Caki2 (cell line): ENCODE measurements at regions not wholly inside any gene's neighbourhood (a gene's known extent, or its start where the extent isn't known, plus 50 kb on each side); places are given as distances from the start of the nearest gene placed in this dataset.

Experiments used
- DNase-seq: peaks from one replicate; pipeline ENCODE4 v3.0.0-alpha.2; 2015; ENCODE audit warnings: low read depth
- in situ Hi-C: cut with HindIII; loops from 2 replicates; pipeline ENCODE4 v1.10.0; 2016; ENCODE audit warnings: low sequenced_read_pairs, low pct_unique_long_range_greater_than_20kb, mixed read lengths

DNA sequence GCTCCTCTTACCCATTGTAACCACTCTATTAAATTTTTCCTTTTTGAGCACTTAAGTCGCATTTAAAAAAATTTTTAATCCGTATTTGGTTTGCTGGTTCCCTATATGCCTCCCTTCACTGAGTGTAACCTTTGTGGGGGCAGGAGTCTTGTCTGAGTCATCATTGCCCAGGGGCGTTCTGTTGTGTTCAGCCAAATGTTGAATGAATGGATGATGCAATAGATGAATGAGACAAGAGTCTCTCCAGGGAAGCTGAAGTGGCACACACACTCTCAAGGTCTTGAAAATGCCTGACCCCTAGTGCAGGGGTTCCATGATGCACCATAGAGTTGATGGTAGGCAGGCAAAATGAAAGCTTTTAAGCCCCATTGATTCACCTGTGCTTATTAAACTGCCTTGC, 123.0 kb upstream of the RBFOX1 start:
- in situ Hi-C loops, result no loop called here
- peak; percentile 33 for DNase-seq

DNA sequence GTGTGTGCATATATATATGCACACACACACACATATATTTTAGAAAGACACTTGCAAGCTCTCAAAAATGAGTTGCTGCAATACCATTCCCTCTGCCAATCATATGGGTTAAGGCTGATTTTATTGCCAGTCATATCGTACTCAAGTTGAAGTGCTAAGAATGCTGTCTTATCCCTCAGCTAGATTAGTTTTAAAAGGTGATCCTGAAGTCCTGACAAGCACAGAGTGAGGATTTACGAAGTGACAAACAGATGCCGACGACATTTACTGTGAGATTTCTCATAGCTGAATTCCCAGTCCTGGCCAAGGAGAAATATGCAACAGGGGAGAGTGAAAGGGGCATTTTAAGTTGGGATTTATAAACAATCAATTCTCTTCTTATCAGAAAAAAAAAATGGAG, 126.2 kb upstream of the RBFOX1 start:
- in situ Hi-C loops, result no loop called here
- no peak for DNase-seq

DNA sequence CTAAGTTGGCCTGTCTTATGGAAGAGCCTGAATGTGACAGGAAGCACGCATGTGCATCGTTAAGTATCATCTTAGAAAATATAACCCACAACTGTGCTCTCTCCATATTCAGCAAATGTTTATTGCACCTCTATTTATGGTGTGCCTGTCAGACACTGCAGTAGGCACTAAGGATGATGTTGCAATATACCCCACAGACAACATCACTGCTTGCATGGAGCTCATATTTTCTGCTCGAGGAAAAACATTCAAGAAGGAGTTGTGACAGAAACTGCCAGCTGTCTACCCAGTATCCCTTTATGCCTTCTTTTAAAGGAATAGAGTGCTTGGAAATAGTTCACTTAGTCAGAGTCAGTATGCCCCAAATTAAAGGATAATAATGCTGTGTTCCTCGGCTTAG, 132.3 kb upstream of the RBFOX1 start:
- in situ Hi-C loops, result no loop called here
- DNase-seq, result no peak

DNA sequence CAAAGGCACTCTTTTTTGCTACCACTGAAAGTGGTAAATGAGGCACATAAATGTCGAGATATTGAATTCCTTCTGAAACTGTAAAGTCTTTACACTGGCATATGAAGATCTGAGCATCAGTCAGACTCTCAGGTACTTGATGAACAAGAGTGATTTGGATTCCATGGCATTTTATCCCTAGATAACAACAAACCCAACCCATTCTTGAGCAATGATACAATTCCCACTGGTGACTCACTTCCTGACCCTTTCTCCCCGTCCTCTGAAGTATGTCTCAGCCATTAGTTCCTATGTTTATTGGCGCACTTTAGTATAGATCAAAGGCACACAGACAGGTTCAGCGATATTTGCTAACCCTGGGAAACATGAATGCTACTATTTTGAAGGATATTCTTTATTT, 147.0 kb upstream of the RBFOX1 start:
- peak; percentile 45 for DNase-seq
- in situ Hi-C loops, result no loop called here

DNA sequence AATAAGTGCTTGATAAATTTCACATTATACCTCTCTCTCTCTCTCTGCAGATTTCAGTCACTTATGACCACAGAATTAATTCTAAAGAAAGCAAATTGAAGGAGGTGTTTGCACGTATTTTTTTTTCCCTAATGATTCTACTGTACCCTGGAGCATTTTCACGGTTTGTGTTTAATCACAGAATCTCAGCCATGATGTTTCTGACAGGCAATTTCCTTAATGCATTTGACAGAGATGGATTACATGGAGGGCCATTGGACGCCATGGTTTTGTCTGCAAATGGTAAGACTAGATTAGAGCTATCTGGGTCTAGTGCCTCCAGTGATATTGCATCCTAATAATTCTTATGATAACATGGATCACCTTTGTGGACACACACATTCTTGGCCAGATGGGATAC, 147.5 kb upstream of the RBFOX1 start:
- in situ Hi-C loops, result no loop called here
- DNase-seq, result no peak

DNA sequence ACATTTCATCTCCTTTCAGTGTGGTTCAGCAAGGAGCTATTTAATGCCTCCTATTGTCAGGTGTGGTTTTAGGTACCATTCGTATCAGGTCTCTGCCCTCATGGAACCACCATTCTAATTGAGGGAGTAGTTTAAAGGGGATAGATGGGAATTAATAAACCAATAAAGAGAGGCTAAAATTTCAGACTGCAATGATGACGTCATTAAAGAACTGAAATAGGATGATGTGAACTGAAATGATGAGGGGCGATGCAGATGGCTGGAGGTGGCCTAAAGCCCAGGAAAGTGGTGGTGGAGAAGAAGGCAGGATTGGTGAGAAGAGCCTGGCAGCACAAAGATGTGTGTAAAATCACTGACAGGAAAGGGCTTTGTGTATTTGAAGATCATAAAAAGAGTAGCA, 148.9 kb upstream of the RBFOX1 start:
- DNase-seq, result no peak
- in situ Hi-C loops, result no loop called here

DNA sequence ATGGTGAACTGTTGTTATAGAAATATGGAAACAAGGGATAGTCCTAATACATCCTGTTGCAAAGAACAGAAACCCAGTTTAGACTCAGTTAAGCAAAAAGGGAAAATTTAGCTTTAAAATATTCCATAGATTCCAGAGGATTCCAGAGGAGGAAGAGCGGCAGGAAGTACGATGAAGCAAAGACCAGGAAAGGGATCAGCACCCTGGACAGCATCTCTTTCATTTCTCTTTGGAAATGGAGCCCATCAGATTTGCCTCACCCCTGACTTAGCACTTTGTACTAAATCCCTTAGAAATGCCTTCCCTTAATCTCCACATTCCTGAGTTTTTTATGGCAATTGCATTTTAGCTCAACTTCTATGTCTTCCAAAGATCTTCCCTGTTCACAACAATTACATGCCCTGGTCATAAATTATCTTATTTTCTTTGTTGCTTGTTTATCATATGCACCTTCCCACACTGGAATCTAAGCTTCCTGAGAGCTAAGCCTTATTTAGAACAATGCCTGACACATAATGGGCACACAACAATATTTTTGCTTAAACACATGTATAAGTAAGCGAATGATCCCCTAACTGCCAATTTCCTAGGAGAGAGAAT, 150.0 kb upstream of the RBFOX1 start:
- DNase-seq, result peak; percentile 35
- in situ Hi-C loops, result no loop called here

DNA sequence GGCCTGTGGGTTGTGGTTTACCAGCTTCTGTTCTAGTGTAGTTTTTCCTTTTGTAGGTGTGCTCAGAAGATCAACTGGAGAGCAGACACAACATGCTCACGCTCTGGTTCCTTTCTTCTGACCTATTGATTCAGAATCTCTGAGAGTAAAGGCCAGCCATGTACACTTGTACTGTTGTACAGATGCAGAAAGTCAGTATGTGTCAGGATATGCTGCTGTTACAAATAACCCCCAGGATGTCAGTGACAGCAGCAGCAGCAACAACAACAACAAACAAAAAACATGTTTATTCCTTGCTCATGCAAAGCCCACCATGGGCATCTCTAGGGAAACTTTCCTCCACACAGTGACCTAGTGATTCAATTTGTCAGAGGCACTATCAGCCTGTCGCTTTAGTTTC, 154.8 kb upstream of the RBFOX1 start:
- no peak for DNase-seq
- in situ Hi-C loops, result no loop called here

DNA sequence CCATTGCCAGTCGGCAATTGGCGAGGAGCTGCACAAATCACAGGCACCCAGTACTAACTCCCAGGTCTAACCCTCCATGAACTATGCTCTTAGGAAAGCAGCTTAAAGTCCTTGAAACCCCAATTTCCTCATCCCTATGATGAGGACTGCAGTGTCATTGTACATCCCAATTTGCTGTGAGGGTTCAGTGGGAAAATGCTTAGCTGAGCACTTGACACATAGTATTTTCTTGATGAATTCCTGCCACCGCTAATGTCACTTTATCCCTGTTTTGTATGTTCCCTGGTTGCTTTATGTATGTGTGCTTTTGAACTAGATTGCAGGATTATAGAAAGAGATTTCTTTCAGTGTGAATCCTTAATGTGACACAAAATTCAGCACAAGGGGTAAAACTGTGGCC, 161.5 kb upstream of the RBFOX1 start:
- DNase-seq, result no peak
- in situ Hi-C loops, result no loop called here

DNA sequence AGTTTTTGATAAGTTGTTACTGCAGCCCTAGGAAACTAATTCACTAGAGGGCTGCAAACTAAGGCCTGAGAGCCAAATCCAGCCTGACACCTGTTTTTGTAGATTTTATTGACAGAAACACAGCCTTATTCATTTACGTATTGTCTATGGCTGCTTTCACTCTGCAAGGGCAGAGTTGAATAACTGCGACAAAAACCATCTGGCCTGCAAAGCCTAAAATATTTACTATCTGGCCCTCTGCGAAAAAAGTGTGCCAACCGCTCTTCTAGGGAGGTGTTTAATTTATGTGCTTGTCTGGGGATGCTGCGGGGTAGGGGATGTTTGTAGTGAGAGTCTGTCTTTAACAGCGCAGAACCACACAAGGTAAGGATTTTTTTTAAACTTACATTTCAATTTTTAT, 165.0 kb upstream of the RBFOX1 start:
- DNase-seq, result no peak
- in situ Hi-C loops, result no loop called here

DNA sequence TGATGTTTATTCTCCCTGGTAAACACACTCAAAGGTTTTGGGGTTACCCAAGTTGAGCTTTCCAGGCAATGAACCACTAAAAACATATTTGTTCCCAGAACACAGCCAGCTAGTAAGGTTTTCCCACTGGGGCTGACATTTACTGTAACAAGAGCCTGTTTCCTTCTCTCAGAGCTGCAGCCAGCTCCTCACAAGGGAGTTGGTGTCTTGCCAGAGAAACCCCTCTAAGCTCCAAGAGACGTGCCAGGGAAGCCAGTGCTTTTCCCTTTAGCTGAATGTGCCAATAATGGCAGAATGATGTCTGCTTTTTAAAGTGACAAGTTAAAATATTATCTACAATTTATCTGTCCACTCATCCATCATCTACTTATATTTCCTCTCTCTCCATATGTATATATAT, 170.8 kb upstream of the RBFOX1 start:
- in situ Hi-C loops, result no loop called here
- no peak for DNase-seq

DNA sequence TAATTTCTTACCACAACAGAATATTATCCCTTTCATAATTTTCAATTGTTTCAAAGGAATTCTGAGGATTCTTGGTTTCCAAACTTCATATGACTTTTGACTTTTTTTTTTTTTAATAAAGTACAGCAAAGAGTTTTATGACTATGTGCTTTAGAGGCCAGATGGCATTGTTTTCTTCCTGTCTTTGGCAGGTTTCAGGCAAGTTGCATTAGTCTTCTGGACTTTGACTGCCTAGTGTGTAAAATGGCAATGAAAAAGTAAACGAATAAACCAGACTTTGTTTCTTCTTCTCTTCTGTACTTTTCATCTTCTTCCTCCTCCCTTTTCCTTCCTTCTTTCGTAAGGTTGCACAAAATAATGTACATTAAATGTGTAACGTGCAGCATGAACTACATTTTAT, 172.6 kb upstream of the RBFOX1 start:
- DNase-seq, result no peak
- in situ Hi-C loops, result no loop called here

DNA sequence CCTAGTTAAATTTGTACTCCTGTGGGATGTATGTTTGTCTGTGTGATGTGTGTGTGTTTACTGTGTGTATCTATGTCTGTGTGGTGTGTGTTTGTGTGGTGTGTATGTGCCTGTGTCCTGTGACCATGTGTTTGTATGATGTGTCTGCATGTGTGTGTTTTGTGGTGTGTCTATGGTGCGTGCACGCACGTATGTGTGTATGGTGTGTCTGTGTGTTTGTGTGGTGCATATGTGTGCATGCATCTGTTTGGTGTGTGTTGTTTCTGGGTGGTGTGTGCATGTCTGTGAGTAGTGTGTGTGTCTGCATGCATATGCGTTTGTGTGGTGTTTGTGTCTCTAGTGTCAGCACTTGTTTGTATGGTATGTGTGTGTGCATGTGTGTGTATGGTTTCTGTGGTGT, 174.2 kb upstream of the RBFOX1 start:
- no peak for DNase-seq
- in situ Hi-C loops, result no loop called here

DNA sequence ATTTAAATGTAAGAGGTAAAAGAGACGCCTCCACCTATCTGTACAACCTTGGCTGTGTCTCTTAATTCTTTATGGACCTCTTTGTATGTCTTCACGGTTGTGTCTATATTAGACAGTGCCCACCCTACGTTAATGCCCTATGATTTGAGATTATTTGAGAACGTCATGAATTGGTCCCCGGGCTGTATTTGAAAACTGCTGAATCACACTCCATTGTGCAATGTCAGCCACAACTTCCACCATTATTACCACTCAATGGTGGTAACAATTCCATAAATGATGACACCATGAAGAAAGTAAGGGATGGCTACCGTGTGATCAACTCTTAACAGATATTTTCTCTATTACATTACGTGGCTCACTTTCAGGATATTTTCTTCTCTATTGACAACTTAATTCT, 182.4 kb upstream of the RBFOX1 start:
- no peak for DNase-seq
- in situ Hi-C loops, result no loop called here

DNA sequence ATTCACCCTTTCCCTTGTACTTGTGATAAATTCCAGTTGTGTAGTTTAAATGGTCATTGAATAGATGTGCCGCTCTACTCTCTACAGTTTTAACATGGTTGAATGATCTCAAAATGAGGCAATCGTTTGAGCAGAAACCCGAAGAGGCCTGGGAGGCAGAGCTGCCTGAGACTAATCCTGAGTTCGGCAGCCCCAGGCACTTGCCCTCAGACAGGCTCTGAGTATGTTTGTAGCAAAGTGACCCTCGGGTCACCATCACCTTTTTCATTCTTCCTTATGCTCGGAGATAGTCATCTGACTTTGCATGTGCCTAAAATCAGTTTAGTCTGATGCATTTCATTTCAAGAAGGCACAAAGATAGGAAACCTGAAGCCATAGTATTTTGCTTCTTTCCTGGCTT, 184.0 kb upstream of the RBFOX1 start:
- no peak for DNase-seq
- in situ Hi-C loops, result no loop called here

DNA sequence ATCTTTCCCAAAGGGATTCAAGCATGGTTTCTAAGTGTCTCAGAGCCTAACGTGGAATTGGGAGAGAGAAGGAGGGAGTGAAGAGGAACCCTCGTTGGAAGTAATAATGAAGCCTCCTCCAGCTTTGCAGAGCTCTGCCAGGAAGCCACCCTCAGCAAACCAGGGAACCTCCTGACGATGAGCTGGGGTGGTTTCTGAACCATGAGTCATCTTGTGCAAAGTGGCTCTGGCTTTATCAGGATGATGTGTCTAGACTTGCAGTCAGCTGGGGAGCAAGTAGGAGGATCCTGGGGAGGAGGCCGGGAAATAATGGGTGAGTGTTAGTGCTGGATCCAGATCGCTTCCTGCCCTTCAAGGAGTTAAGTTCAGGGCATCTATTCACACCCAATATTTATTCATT, 191.7 kb upstream of the RBFOX1 start:
- in situ Hi-C loops, result no loop called here
- peak; percentile 70 for DNase-seq

DNA sequence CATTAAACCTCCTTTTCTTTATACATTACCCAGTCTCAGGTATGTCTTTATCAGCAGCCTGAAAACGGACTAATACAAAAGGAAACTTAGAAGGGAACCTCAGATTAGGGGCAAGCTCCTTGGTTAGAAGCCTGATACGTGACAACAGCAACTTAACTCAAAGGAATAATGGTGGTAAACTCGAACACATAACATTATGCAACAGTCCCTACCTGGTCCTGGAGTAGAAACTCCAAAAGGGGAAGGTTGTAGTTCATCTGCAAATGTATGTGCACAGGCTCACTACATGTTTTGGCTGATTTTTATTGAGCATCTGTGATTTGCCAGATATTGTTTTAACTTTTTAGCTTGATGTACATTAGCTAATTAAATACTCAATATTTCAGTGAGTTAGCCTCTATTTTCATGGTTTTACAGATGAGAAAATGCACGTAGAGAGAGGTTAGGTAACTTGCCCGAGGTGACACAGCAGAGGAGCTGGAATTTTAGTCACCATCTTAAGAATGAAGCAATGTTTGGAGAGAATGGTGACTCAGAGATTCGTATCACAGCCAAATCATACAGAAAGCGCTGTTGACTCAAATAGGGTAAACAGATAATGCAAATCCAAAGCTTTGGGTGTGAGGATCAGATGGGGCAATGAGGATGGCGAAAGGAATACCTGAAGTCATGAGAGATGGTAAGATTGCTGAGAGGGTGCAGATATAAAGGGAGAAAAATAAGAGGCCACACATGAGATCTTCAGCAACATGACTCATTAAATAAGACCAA, 194.9 kb upstream of the RBFOX1 start:
- in situ Hi-C loops, result no loop called here
- DNase-seq, result peak; percentile 83

DNA sequence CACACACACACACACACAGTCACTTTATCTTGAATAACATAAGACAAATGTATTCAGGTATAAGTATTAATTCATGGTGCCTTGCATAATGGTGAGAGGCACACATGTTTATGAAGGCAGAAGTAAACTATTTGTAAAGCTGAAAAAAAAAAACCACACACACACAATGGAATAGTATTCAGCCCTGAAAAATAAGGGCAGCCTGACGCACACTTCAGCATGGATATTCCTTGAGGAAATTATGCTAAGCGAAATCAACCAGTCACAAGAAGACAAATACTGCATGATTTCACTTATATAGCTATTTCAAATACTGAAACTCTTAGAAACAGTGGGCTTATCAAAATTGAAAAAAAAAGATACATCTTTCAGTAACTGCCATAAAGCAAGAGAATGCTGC, 200.2 kb upstream of the RBFOX1 start:
- DNase-seq, result no peak
- in situ Hi-C loops, result no loop called here

DNA sequence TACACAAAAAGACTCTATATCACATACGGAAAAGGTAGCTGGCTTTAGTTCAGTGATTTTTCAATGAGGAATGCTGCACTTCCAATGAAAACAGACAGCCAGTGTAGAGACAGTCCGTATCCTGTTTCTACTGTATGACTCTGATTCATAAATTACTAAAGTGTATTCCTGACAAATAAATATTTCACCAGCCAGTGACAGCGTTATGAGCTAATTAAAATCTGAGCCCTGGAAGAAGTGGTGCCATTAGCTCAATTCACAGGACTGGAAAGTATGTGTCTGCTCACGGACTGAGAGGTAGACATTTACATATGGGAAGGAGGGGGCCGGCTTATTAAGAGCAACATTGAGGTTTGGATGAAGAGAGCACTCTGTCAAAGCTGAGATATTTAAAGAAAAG, 207.9 kb upstream of the RBFOX1 start:
- no peak for DNase-seq
- in situ Hi-C loops, result no loop called here

DNA sequence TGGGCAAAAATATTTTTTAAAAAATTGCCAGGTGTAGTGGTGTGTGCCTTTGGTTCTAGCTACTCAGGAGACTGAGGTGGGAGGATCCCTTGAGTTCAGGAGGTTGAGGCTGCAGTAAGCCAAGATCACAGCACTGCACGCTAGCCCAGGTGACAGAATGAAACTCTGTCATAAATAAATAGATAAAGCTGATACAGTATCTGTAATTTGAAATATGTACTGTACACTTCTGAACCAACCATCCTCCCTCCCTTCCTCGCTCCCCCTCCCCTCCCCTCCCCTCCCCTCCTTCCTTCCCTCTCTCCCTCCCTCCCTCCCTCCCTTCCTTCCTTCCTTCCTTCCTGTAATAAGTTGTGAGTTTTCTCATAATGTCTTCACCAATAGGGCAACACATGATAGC, 208.4 kb upstream of the RBFOX1 start:
- in situ Hi-C loops, result no loop called here
- DNase-seq, result no peak
